CD4-positive, alpha-beta memory T cell (primary cell): ENCODE measurements at regions not wholly inside any gene's neighbourhood (a gene's known extent, or its start where the extent isn't known, plus 50 kb on each side); places are given as distances from the start of the nearest gene placed in this dataset.
A peak's percentile ranks its signal among the peaks of the same experiment; 100 is the strongest.

ENCODE experiments used
- CTCF ChIA-PET: fragments of 350-600 bp; sonication (Branson Sonifier 250); formaldehyde crosslinking; loops from one replicate; lab custom pipeline; 2021; ENCODE audit warnings: inconsistent platforms; ENCODE audit not compliant: partially characterized antibody; lab: Charles Lee
- POLR2A ChIA-PET: fragments of 350-600 bp; sonication (Branson Sonifier 250); formaldehyde crosslinking; loops from one replicate; lab custom pipeline; 2021; ENCODE audit not compliant: partially characterized antibody; lab: Charles Lee
- DNase-seq, 5 donors: peaks; one replicate each; pipeline versions ENCODE4 v3.0.0 to v3.0.0-alpha.2; 2020 to 2022; ENCODE audit warnings: mixed read lengths in 1 of 5
- H3K27ac ChIP-seq: one replicate; pipeline ENCODE4 v1.7.0; 2013; ENCODE audit warnings: low read depth, low read length
- H3K27me3 ChIP-seq: 2 replicates; pipeline ENCODE4 v1.7.0; 2013; ENCODE audit warnings: mild to moderate bottlenecking, low read length, moderate library complexity; ENCODE audit not compliant: insufficient read depth
- H3K36me3 ChIP-seq: 2 replicates; pipeline ENCODE4 v1.7.0; 2013; ENCODE audit warnings: mild to moderate bottlenecking, low read length, moderate library complexity; ENCODE audit not compliant: insufficient read depth
- H3K4me1 ChIP-seq: 2 replicates; pipeline ENCODE4 v1.7.0; 2013; ENCODE audit warnings: mild to moderate bottlenecking, low read length, moderate library complexity; ENCODE audit not compliant: insufficient read depth
- H3K4me3 ChIP-seq, 2 donors: one replicate each; pipeline ENCODE4 v1.7.0; 2013; ENCODE audit warnings: low read length in 2 of 2, mild to moderate bottlenecking in 1 of 2
- H3K9me3 ChIP-seq, 2 donors: one replicate each; pipeline ENCODE4 v1.7.0; 2013; ENCODE audit warnings: low read length in 2 of 2, control low read depth in 1 of 2; ENCODE audit not compliant: control insufficient read depth in 1 of 2
- H3K27ac Mint-ChIP-seq, 7 donors: one replicate each; pipeline ENCODE4 v1.8.0; 2020 to 2021; ENCODE audit warnings: mixed read lengths in 7 of 7, mild to moderate bottlenecking in 6 of 7, inconsistent platforms in 3 of 7, moderate library complexity in 3 of 7
- H3K27me3 Mint-ChIP-seq, 2 donors: one replicate each; pipeline ENCODE4 v1.8.0; 2020 to 2021; ENCODE audit warnings: mixed read lengths in 2 of 2
- H3K36me3 Mint-ChIP-seq, 2 donors: one replicate each; pipeline ENCODE4 v1.8.0; 2020 to 2021; ENCODE audit warnings: mixed read lengths in 2 of 2, inconsistent platforms in 1 of 2, mild to moderate bottlenecking in 1 of 2
- H3K4me1 Mint-ChIP-seq, 4 donors: one replicate each; pipeline ENCODE4 v1.8.0; 2020 to 2021; ENCODE audit warnings: mixed read lengths in 4 of 4, mild to moderate bottlenecking in 1 of 4
- H3K4me3 Mint-ChIP-seq, 8 donors: one replicate each; pipeline ENCODE4 v1.8.0; 2020 to 2021; ENCODE audit warnings: mixed read lengths in 8 of 8, mild to moderate bottlenecking in 7 of 8, moderate library complexity in 6 of 8, inconsistent platforms in 3 of 8
- H3K9me3 Mint-ChIP-seq, 8 donors: one replicate each; pipeline ENCODE4 v1.8.0; 2020 to 2021; ENCODE audit warnings: mixed read lengths in 8 of 8, mild to moderate bottlenecking in 5 of 8, inconsistent platforms in 3 of 8, moderate library complexity in 1 of 8
- intact Hi-C: fragments of 100-400 bp; cut with micrococcal nuclease; formaldehyde crosslinking; loops from one replicate; pipeline ENCODE4 v1.15.1; 2023

GRCh38 chr1:243974451-243975292, 76.4 kb upstream of the ZBTB18 start:
- CTCF ChIA-PET, result no interaction called here

GRCh38 chr1:243973169-243973568, 77.9 kb upstream of the ZBTB18 start:
- Mint-ChIP-seq H3K27ac (no peak overlapping the region), H3K36me3 (no peaks in the 10 kb centered on the region), H3K4me3 (no peak overlapping the region), H3K9me3 (no peaks in the 10 kb centered on the region), H3K4me1 (no peaks in the 10 kb centered on the region), H3K27me3 (peaks cover 6 to 12% of the 10 kb centered on the region in 2 donors)
- Histone ChIP-seq H3K27ac (no peak overlapping the region), H3K27me3 (no peaks in the 10 kb centered on the region), H3K36me3 (no peaks in the 10 kb centered on the region), H3K9me3 (no peaks in the 10 kb centered on the region), H3K4me3 (no peak overlapping the region), H3K4me1 (no peaks in the 10 kb centered on the region)
- ChIA-PET CTCF (no interaction called here), POLR2A (no interaction called here)
- intact Hi-C loops, result no loop called here
- DNase-seq, result no peak

More at GRCh38 chr1:243974451-243975292, 76.4 kb upstream of the ZBTB18 start:
- H3K4me3 Mint-ChIP-seq, result no peak overlapping the region
- peaks cover 5 to 12% of the 10 kb centered on the region in 2 donors for H3K27me3 Mint-ChIP-seq
- no peaks in the 10 kb centered on the region for H3K4me1 ChIP-seq
- intact Hi-C loops, result no loop called here
- peak overlapping the region in 1 of 7 donors; percentile 36 for H3K27ac Mint-ChIP-seq
- no peak for DNase-seq
- H3K27me3 ChIP-seq, result no peaks in the 10 kb centered on the region
- POLR2A ChIA-PET, result interaction anchor here (1.1 kb wide), 1 partner anchor 72 kb away, joined by 5 read pairs; no protein-coding TSS in a partner anchor
- H3K27ac ChIP-seq, result no peak overlapping the region
- H3K36me3 ChIP-seq, result no peaks in the 10 kb centered on the region
- H3K4me3 ChIP-seq, result no peak overlapping the region
- H3K4me1 Mint-ChIP-seq, result no peaks in the 10 kb centered on the region
- H3K36me3 Mint-ChIP-seq, result no peaks in the 10 kb centered on the region
- no peaks in the 10 kb centered on the region for H3K9me3 Mint-ChIP-seq
- H3K9me3 ChIP-seq, result no peaks in the 10 kb centered on the region

GRCh38 chr1:243970077-243970476, 81.0 kb upstream of the ZBTB18 start:
- intact Hi-C loops, result no loop called here
- Mint-ChIP-seq H3K4me3 (no peak overlapping the region), H3K27ac (no peak overlapping the region), H3K36me3 (no peaks in the 10 kb centered on the region), H3K27me3 (peaks cover 9 to 14% of the 10 kb centered on the region in 2 donors), H3K9me3 (no peaks in the 10 kb centered on the region), H3K4me1 (no peaks in the 10 kb centered on the region)
- DNase-seq, result no peak
- Histone ChIP-seq H3K27ac (no peak overlapping the region), H3K4me1 (no peaks in the 10 kb centered on the region), H3K27me3 (no peaks in the 10 kb centered on the region), H3K36me3 (no peaks in the 10 kb centered on the region), H3K9me3 (no peaks in the 10 kb centered on the region), H3K4me3 (no peak overlapping the region)
- CTCF ChIA-PET, result no interaction called here
- POLR2A ChIA-PET, result no interaction called here

- no peaks in the 10 kb centered on the region for H3K4me1 Mint-ChIP-seq
- ChIA-PET POLR2A (no interaction called here), CTCF (no interaction called here)
- no peaks in the 10 kb centered on the region for H3K9me3 ChIP-seq
- no peaks in the 10 kb centered on the region for H3K36me3 Mint-ChIP-seq
- H3K9me3 Mint-ChIP-seq, result no peaks in the 10 kb centered on the region
- H3K27me3 Mint-ChIP-seq, result peaks cover 9% of the 10 kb centered on the region in 2 donors
- H3K36me3 ChIP-seq, result no peaks in the 10 kb centered on the region
- no peak overlapping the region for H3K4me3 ChIP-seq
- no peaks in the 10 kb centered on the region for H3K27me3 ChIP-seq
- no peaks in the 10 kb centered on the region for H3K4me1 ChIP-seq
- no peak overlapping the region for H3K27ac ChIP-seq
- no peak overlapping the region for H3K4me3 Mint-ChIP-seq
- H3K27ac Mint-ChIP-seq, result no peak overlapping the region
- DNase-seq, result no peak
- intact Hi-C loops, result no loop called here
Observed at GRCh38 chr1:243968413-243968812, 82.7 kb upstream of the ZBTB18 start.

- Histone ChIP-seq H3K4me3 (no peak overlapping the region), H3K4me1 (no peaks in the 10 kb centered on the region), H3K36me3 (no peaks in the 10 kb centered on the region), H3K9me3 (no peaks in the 10 kb centered on the region), H3K27ac (no peak overlapping the region), H3K27me3 (no peaks in the 10 kb centered on the region)
- Mint-ChIP-seq H3K9me3 (no peaks in the 10 kb centered on the region), H3K27me3 (peaks cover 2 to 5% of the 10 kb centered on the region in 2 donors), H3K4me1 (no peaks in the 10 kb centered on the region), H3K4me3 (no peak overlapping the region), H3K27ac (no peak overlapping the region), H3K36me3 (no peaks in the 10 kb centered on the region)
- POLR2A ChIA-PET, result no interaction called here
- intact Hi-C loops, result no loop called here
- DNase-seq, result no peak
- CTCF ChIA-PET, result interaction anchor here (0.8 to 1.2 kb wide), 2 partner anchors 8 to 19 kb away, joined by 4 to 5 read pairs; no protein-coding TSS in a partner anchor
Observed at GRCh38 chr1:243964915-243965314, 86.2 kb upstream of the ZBTB18 start.

- H3K4me3 ChIP-seq, result no peak overlapping the region
- H3K27me3 ChIP-seq, result no peaks in the 10 kb centered on the region
- Mint-ChIP-seq H3K4me1 (no peaks in the 10 kb centered on the region), H3K27ac (no peak overlapping the region), H3K27me3 (peaks cover 8 to 10% of the 10 kb centered on the region in 2 donors), H3K9me3 (no peaks in the 10 kb centered on the region), H3K4me3 (no peak overlapping the region), H3K36me3 (no peaks in the 10 kb centered on the region)
- DNase-seq, result no peak
- ChIA-PET POLR2A (no interaction called here), CTCF (no interaction called here)
- H3K27ac ChIP-seq, result no peak overlapping the region
- H3K9me3 ChIP-seq, result no peaks in the 10 kb centered on the region
- H3K36me3 ChIP-seq, result no peaks in the 10 kb centered on the region
- intact Hi-C loops, result no loop called here
- no peaks in the 10 kb centered on the region for H3K4me1 ChIP-seq
Observed at GRCh38 chr1:243963571-243963970, 87.5 kb upstream of the ZBTB18 start.

- Histone ChIP-seq H3K9me3 (no peaks in the 10 kb centered on the region), H3K4me1 (no peaks in the 10 kb centered on the region), H3K4me3 (no peak overlapping the region), H3K27me3 (no peaks in the 10 kb centered on the region), H3K36me3 (no peaks in the 10 kb centered on the region), H3K27ac (no peak overlapping the region)
- Mint-ChIP-seq H3K27ac (no peak overlapping the region), H3K27me3 (peaks cover 8 to 9% of the 10 kb centered on the region in 2 donors), H3K9me3 (no peaks in the 10 kb centered on the region), H3K4me1 (no peaks in the 10 kb centered on the region), H3K4me3 (no peak overlapping the region), H3K36me3 (no peaks in the 10 kb centered on the region)
- DNase-seq, result no peak
- POLR2A ChIA-PET, result no interaction called here
- CTCF ChIA-PET, result interaction anchor here (0.7 to 1.2 kb wide), 3 partner anchors 15 to 309 kb away, joined by 3 read pairs; no protein-coding TSS in a partner anchor
- intact Hi-C loops, result no loop called here
Observed at GRCh38 chr1:243962541-243962940, 88.5 kb upstream of the ZBTB18 start.
